RCC 7860 (cell line): ENCODE measurements at regions not wholly inside any gene's neighbourhood (a gene's known extent, or its start where the extent isn't known, plus 50 kb on each side); places are given as distances from the start of the nearest gene placed in this dataset.
"Not testable (repeated sequence)": the region's sequence is repeated elsewhere in the genome, so short reads cannot be mapped to it uniquely, and the experiment has no call there.

Experiments
- DNase-seq: peaks from one replicate; pipeline ENCODE4 v3.0.0-alpha.2; 2015; ENCODE audit warnings: low spot score
- FAIRE-seq: peaks from 2 replicates; lab custom pipeline; 2012; peaks lifted over from hg19 to GRCh38; lab: Jason Lieb, UNC

DNA sequence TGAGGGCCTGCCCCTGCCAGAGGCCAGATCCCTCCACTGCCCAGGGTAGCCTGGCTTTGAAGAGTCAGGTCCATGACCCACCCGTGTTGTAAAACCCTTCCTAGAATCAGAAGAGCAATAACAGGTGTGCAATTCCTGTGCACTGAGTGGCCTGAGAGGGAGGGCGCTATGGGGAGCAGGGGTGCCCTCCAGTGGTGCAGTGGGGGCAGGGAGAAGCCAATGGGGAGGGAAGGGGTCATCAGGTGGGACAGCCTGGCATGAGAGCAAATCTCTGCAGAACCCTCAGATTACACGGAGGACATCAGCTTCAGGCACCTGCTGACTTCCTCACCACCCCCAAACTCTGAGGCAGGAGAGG lies 72.9 kb upstream of the ZNF469 start:
- no peak for DNase-seq
- no peak for FAIRE-seq

- DNase-seq (no peak), FAIRE-seq (no peak)
Measured at GRCh38 chr16:88310796-88311605, 71.8 kb upstream of the ZNF469 start.

GRCh38 chr16:88311860-88312259 lies 70.9 kb upstream of the ZNF469 start:
- FAIRE-seq, DNase-seq: not testable (repeated sequence)

DNA sequence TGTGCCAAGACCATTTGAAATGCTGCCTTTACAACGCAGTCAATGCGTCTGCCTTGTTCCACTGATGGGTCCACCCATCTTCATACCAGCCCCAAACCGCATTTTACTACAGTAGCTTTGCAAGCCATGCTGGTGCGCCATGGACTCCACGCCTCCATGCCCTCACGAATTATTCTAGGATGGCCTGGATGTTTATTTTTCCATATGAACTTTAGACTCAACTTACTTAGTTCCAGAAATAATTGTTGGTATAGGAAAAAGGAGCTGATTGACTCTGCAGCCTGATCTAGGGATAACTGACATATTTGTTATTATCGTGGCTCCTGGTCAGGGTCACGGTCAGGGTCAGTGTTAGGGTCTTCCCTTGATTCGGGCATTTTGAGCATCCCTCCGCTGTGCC lies 70.0 kb upstream of the ZNF469 start:
- no peak for FAIRE-seq
- no peak for DNase-seq

- FAIRE-seq: no peak
- DNase-seq: no peak
Measured at GRCh38 chr16:88314991-88315542, 67.7 kb upstream of the ZNF469 start.

- FAIRE-seq: no peak
Measured at GRCh38 chr16:88315543-88316105, 67.1 kb upstream of the ZNF469 start.

DNA sequence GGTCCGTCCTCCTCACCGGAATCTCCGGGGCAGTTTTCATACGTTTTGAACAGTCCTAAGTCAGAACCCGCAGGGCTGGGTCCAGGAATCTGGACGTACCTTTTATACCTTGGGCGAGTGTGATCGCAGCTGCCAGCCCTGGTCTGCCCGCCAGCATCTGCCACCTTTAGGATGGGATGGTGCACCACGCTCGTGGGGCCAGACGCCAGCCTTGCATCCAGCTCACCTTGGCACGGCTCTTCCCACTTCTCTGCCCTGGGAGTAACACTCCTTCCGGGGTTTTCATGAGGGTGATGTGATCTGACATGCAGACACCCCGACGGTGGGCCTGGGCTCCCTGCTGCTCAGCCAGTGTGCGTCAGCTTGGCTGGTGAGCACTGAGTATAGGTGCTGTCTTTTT lies 66.6 kb upstream of the ZNF469 start:
- no peak for DNase-seq
- FAIRE-seq: no peak

More at GRCh38 chr16:88315543-88316105, 67.1 kb upstream of the ZNF469 start:
- DNase-seq: peak; percentile 45

GRCh38 chr16:88316941-88317612 lies 65.7 kb upstream of the ZNF469 start:
- FAIRE-seq (no peak), DNase-seq (no peak)

DNA sequence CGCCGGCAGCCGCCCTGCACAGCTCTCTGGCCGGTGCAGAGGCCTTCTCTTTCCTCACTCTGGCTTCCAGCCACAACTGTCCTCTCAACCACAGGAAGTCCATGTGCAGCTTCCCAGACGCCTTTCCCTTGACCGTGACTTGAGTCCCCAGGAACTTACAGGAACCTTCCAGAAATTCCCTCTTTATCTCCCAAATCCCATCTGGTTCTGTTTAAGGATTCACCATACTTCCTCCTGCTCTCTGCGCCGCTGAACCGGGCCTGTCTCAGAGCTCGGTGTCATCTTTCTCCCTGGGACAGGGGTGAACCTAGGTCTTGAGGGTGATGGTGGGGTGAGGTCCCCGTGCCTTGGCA lies 65.2 kb upstream of the ZNF469 start:
- DNase-seq (no peak), FAIRE-seq (no peak)

GRCh38 chr16:88318051-88318450 lies 64.7 kb upstream of the ZNF469 start:
- no peak for FAIRE-seq
- DNase-seq: no peak

- DNase-seq (no peak), FAIRE-seq (no peak)
Measured at GRCh38 chr16:88318521-88318920, 64.2 kb upstream of the ZNF469 start.

- DNase-seq: no peak
- no peak for FAIRE-seq
Measured at GRCh38 chr16:88319116-88319965, 63.4 kb upstream of the ZNF469 start.

GRCh38 chr16:88320947-88321634 lies 61.7 kb upstream of the ZNF469 start:
- no peak for FAIRE-seq
- no peak for DNase-seq

DNA sequence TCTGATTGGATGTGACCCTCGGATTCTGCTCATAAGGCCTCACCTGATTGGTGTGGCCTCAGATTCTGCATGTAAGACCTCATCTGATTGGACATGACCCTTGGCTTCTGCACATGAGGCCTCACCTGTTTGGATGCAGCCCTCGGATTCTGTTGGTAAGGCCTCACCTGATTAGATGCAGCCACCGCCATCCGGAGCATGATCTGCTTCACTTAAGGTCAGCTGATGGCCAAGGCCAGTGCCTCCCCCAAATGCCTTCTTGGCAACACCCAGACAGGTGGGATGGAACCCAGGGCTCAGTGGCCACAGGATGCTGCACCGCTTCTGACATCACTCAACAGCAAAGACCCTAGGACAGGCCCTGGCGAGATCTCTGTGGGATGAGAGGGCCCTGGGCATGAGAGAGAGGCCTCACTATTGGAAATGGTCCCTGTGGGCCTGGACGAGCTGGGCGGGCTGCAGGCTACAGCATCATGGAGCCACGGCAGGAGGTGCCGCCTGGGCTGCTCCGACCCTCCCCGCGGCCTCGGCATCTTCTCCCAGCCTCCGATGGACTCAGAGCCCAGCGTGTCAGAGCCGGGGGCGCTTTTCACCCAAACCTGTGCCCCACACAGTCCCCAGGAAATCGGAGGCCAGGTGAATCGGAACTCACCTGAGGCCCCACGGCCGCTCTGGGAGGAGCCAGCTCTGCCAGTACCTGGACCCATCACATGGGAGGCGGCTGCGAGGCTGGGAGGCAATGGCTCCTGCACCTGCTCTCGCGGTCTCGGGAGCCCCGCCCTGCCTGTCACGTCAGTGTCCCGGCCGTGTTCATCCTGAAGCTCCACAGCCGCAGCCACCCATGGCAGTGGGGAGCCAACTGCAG lies 60.9 kb upstream of the ZNF469 start:
- no peak for DNase-seq
- FAIRE-seq: no peak

- no peak for FAIRE-seq
- DNase-seq: no peak
Measured at GRCh38 chr16:88322500-88322970, 60.2 kb upstream of the ZNF469 start.

GRCh38 chr16:88323041-88323440 lies 59.7 kb upstream of the ZNF469 start:
- FAIRE-seq: no peak

DNA sequence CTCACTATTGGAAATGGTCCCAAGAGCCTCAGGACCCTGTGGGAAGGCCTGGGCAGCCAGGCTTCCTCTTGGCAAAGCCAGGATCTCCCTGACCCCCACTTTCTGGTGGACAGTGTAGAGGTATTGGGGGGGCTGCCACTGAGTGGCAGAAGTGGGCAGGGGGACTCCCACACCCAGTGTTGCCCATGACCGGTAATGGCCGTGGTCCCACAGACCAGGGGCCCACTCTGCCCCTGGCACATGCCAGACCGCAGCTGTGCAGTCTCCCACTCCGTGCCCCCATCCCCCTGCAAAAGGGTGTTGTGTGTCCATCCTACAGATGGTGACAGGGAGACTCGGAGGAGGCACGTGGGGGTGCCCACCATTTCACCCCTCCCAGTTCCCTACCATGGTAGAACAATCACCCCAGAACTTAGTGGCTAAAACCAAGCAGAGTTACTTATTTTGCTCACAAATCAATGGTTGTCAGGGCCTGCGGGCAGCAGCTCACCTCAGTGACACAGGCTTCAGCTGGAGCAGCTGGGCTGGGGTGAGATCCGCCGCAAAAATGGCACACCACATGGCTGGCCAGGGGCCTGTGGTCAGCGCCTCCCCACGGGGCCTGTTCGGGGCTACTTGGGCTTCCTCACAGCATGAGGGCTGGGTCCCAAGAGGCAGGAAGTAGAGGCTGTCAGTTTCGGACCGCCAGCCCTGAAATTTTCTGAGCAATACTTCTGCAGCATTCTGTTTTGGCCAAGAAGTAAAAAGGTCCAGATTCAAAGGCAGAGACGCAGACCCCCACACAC lies 59.0 kb upstream of the ZNF469 start:
- no peak for FAIRE-seq
- no peak for DNase-seq

More at GRCh38 chr16:88323041-88323440, 59.7 kb upstream of the ZNF469 start:
- no peak for DNase-seq

GRCh38 chr16:88325087-88325750 lies 57.5 kb upstream of the ZNF469 start:
- FAIRE-seq (no peak), DNase-seq (no peak)
